ENCODE measurements at regions not wholly inside any gene's neighbourhood (a gene's known extent, or its start where the extent isn't known, plus 50 kb on each side); places are given as distances from the start of the nearest gene placed in this dataset.
A peak's percentile ranks its signal among the peaks of the same experiment; 100 is the strongest.
"Not testable (repeated sequence)": the region's sequence is repeated elsewhere in the genome, so short reads cannot be mapped to it uniquely, and the experiment has no call there.

DNA sequence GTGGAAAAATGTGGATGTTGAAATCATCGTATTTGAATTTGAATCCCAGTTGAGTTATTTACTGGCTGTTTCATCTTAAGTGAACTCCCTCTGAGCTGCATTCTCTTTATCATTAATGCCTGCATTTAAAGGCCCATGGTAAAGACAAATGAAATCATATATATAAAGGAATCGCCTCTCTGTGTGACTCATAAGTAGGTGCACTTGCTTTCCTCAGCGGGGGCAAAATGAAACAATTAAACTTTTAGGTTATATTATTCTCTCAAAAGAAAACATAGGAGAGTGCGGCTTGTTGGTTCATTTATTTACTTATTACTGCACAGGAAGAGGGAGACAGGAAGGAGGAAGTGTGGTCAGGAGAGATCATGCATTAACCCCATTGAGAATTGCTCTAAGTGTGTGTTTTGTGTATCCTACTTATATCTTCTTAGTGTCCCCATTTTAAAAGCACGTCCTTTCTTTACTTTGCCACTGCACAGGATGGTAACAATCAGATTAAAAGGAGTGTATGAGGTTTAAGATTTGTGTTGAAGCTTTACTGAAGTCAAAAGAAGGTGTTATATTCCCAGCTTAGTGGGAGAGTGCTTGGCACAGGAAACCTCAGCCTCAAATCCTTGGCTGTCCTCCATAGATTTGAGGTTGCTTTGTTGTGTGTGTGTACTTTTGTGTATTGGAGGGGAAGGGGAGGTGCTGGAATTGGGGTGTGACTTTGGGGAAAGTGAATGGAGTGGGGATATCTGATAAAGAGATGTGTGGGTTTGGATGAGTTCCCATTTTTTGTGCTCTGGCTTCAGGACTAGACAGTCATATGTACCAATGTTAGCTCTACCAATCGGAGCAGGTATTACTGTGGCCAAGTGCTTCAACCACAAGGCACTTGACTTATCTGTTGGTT is 595.8 kb upstream of the NR2F2 start:
- no peak for DNase-seq

DNA sequence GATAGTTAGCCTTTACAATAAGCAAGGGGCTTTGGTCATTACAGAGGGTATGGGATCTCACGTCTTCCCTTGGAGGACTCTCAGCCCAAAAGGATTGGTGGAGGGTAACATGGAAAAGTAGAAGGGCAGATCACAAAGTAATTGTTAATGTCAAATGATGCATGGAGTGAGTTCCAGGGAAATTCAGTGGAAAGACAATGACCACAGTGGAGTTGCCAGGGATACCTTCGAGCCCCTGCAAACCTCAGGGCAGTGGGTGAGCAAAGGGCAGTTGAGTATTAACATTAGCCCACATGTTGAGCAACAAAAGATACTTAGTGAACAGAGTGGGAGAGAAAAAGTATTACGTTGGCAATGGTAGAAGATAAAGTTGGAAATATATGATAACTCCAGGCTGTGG is 593.4 kb upstream of the NR2F2 start:
- no peak for DNase-seq

DNA sequence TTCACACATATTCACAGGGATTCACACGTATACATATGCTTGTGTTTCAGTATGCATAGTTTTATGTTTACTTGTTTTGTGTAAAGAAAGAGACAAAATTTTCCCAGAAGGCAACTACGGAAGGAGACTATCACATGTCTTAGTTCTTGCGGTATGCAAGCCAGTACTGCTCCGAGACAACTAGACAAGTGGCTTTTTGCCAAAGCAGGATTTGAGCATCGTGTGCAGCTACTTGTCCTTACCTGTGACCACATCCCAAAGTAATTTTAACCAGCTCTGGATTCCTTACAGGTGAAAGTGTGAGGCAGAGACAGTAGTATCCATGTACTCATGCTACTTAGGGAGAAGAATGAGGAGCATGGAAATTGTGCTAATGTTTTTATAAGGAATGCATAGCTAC is 591.4 kb upstream of the NR2F2 start:
- no peak for DNase-seq

DNA sequence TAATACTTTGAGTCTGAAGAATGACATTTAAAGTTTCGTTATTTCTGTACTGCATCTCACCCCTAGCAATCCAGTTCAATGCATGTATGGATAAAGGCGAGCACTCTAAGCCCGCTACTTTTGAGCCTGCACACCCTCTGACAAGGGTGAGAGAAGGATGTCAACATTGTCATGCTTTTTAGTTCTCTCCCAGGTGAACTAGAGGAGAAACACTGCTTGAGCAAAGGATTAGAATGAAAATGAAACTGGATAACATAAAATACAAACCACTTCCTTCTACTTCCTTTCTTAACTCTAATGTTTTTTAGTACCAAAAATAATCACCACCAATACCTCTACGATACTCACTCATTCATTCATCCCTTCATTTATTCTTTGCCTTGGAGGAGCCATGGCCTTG is 588.7 kb upstream of the NR2F2 start:
- DNase-seq: no peak

DNA sequence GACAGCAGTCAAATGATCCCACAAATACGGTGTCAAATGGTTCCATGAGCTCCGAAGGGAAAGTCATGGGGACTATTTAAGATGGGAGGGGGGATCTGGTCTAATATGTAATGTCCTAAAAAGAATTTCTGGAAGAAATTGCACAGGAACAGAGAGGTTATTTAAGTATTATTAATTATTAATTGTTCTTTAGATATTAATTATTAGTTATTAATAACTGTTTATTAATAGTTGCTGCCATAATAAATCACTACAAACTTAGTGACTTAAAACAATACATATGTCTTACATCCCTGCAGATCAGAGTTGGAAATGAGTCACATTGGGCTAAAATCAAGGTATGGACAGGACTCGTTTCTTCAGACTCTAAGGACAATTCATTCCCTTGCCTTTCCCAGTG is 588.2 kb upstream of the NR2F2 start:
- no peak for DNase-seq

DNA sequence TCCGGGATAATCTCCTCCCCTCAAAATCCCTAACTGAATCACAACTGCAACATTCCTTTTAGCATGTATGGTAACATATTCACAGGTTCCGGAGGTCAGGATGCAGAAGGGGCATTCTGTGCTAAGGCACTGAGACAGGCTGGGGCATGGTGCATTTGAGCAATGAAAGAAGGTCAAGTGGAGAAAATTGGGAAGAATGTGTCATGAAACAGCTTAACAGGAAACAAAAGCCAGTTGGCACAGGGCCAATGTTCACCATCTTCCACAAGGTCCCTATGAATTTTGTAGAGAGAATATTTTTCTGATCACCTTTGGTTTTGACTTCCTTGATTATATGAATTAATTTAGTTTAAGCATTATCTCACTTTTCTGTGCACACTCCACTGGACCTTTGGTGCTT is 587.7 kb upstream of the NR2F2 start:
- no peak for DNase-seq

DNA sequence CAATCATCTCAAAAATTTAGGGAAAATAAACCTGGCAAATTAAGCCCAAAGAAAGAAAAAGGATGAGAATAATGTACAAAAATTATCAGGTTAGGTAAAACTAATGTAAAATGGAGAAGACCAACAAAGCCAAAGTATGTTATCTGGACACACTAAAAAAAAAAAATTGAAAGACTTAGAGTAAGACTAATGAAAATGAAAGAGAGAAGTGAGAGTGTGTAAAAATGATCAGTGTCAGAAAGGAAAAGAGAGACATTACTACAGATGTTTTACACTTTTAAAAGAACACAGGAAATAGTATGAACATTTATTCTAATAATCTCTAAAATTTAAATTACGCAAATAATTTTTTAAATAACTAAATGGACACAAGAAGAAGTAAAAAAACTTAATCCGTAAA is 573.3 kb upstream of the NR2F2 start:
- no peak for DNase-seq

DNA sequence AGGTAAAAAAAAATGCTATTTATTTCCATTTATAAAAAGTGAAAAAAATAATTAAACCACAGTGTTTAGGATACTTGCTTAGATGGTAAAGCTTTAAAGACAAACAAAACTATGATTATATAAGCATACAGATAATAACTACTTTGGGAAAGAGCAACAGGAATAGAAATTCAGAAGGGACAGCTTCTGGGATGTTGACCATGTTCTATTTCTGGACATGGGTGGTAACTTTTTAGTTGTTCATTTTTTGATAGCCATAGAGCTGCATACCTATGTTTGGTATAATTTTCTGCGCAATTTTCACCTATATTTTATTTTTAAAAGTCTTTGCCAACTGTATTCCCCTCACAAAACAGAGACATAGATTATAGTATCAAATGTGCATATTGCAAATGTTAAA is 572.0 kb upstream of the NR2F2 start:
- DNase-seq: peak; percentile 24

DNA sequence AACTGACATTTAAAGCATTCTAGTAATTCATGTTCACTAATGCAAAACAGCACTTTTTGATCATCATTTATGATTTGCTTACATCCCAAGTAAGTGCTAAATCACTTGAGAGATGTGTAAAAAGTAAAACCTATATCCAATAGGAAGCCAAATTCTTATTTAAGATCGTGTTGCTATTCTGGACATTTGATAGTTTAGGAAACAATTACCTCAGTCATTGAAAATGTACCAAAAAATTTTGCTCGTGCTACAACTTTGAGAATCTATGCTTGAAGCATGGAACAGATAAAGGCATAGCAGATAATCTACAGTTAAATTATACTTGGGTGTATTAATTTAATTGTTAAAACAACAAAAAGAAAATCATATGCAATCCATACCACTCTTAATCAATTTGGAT is 571.6 kb upstream of the NR2F2 start:
- peak; percentile 38 for DNase-seq

DNA sequence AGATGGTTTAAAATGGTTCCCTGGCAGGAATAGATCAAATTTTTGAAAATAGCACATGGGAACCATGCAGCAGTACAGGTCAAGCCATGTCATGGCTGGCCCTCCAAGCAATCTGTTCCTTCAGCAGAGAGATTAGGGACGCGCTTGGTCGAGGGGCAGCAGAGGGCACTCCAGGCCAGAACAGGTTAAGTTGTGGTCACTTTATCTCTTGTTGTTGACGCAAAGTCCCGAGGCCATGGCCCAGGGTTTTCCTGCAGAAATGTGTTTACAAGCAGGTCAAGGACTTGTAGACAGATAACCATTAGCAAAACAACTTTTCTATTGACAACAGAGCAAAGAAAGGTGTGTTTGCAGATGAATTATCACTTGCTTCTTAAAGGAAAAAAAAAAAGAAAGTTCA is 570.0 kb upstream of the NR2F2 start:
- DNase-seq: no peak

DNA sequence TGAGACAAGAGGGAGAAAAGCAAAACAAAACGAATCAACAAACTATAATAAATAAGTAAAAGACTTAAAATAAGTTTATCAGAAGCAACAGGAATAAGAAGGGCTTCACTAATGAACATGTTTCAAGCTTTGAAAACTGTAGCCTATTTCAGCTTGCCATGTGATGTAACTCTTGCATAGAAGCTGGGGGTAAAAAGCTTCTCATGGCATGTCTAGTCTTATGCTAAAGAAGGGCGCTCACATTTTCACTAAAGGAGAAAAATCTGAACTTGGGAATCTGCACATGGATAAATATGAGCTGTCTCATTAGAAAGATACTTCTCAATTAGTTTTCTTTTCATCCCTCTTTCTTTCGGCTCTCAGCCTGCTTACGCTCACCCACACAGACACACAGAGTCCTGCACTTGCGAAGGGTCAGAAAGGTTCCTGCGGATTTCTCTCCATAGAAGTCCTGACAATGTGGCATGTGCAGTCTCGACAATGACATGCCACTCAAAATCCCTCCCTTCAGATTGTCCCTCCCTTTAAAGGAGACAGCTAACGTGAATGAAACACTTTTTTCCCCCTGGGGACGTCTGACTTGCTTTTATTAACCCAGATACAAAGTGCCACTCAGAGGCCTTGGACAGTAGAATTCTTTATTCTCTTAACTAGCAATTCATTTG is 568.9 kb upstream of the NR2F2 start:
- DNase-seq: no peak

DNA sequence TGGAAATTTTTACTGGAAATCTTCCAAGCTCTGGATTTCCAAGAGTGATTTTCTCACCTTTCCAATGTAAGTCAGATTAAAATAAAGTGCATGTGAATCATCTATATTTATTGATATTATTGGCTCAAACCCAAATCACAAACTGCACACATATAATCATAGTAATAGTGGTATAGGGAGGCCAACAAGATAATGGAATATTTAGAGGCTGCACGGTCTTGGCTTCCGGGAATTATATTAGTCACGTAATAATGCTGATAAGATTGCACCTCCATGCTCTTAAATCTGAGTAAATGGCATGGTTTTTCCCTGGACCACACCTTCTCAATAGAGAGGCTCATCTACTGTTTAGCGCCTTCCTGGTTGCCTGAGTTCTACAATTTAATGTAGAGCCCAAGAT is 567.1 kb upstream of the NR2F2 start:
- no peak for DNase-seq

DNA sequence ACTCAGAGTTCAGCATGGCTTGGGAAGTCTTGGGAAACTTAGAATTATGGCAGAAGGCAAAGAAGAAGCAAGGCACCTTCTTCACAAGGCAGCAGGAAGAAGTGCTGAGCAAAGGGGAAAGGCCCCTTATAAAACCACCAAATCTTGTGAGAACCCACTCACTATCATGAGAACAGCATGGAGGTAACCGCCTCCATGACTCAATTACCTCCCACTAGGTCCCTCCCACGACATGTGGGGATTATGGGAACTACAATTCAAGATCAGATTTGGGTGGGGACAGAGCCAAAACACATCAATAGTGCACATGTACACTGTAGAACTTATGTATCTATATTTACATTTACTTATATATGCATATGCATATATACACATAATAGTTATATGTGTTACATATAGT is 565.3 kb upstream of the NR2F2 start:
- DNase-seq: no peak

DNA sequence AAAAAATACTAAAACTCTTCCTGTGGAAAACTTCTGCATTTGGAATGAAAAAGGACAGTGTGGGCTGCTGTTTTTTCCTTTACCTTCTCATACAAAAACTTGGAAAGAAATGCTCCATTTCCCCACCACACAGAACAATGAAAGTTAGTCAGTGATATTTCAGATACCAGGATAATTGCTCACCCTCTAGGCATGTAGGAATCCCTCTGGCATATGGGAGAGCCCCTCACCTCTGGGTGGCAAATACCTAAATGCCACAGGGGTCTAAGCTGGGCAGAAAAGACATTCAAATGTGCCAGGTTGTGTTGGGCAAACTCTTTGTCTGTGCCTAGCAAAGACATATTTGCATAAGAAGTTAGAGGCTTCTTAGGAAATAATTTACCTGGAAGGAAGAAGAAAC is 560.3 kb upstream of the NR2F2 start:
- no peak for DNase-seq

DNA sequence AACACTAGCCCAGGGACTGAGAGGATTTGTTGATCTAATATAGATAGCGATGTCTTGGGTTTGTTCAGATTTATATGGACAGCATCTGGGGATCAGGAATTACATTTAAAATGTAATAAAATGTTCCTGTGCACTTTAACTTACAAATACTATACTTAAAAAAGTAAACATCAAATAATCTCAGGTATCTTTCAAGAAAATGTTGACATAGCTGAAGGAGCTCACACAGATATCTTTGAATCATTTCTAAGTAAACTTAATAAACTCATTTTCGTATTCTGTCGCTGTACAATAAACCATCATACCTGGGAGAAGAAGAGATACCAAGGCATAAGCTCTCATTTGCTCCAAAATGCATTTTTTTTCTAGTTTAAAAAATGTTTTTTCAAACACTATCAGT is 557.5 kb upstream of the NR2F2 start:
- DNase-seq: no peak

DNA sequence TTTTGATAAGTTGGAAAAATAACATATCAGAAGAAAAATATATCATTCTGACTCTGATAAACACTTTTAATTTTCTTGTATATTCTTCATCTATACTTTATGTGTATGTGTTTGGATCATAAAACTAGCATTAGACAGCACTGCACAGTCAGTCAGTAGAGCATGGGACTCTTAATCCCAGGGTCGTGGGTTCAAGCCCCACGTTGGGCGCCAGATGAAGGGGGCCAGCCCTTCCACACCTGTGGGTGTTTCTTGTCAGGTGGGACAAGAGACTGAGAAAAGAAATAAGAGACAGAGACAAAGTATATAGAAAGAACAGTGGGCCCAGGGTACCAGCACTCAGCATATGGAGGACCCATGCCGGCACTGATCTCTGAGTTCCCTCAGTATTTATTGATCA is 546.0 kb upstream of the NR2F2 start:
- DNase-seq: no peak

DNA sequence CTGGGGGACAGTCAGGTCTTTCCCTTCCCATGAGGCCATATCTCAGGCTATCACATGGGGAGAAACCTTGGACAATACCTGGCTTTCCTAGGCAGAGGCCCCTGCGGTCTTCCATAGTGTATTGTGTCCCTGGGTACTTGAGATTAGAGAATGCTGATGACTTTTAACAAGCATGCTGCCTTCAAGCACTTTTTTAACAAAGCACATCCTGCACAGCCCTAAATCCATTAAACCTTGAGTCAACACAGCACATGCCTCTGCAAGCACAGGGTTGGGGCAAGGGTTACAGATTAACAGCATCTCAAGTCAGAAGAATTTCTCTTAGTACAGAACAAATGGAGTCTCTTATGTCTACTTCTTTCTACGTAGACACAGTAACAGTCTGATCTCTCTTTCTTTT is 545.2 kb upstream of the NR2F2 start:
- not testable (repeated sequence) for DNase-seq

DNA sequence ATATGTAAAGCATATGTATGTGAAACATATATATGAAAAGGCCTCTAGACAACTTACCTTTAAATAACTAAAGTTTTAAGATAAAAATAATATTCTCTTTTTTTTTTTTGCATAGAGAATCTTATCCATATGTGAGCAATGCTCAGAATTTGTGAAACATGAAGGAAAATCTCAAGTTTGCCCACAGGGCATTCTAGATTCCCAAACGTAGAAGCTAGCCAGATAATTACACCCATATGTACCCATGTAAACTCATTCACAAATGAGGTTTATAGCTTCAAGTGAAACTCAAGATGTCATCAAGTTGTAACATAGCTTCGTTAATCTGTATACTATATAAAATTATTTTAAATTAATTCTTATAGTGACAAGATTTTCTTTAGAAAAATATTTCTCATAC is 537.3 kb upstream of the NR2F2 start:
- DNase-seq: no peak

DNA sequence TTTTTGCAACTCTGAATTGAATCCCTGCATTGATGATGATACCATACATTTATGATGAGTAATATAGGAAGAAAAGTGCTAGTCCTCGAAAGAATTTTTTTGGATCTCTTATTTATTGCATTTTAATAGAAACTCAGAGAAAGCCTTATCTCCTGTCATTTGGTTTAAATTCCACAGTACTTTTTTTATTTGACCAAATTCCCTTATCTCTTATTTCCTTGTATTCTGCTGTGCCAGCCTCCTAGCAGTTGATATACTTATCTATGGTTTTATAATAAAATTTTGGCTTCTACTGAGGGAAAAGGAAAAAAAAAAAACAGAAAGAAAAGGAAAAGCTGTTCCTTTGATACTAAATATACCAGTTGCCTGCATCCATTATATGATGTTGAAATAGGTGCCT is 535.1 kb upstream of the NR2F2 start:
- no peak for DNase-seq

DNA sequence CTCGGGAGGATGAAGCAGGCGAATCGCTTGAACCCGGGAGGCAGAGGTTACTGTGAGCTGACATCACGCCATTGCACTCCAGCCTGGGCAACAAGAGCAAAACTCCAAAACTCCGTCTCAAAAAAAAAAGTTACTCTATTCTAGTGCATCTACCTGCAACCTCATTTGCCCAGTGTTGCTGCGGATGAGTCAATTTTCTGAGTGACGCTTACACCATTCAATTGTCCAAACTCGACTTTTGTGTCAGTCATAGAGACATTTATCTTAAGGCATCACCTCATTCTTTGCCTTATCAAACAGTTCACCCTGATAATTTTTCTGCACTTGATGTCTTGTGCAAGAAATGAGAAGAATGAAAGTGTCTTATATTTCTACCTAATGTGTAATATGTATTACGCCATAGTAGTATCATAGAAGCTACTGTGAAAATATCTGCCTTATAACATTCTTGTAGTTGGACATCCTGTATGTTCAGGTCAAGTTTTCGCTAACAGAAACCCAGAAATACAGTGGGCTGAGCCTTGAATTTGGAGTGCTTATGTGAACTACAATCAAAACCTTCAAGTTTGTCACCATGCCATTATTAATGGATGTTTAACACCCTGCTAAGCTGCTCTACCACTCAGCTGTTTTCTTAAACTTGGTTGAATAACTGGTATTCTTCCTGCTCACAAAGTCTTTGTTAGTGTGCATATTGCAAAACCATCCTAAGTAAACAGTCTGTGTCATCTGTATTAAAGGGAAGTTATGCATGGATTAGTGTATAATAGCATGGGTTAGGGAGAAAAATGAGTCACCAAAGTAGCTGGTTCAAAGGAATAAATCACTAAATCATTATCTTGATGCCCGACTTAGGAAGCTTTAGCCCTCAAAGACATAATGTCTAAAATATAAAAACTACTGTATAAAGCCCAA is 531.0 kb upstream of the NR2F2 start:
- no peak for DNase-seq

DNA sequence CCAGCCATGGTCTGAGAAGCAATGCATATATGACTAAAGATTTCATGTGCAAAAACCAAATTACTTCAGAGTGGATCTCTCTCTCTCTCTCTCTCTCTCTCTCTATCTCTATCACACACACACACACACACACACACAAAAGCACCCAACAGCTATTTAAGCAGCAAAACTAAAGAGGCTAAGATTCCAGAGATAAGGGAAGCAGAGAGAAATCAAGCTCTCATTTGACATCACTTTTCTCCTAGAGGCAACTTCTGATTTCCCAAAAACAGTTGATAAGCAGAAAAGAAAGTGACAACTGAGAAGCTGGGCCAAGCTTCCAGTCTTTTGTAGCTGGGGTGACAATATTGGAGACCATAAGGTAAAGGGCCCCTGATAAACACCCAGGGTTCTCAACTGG is 526.0 kb upstream of the NR2F2 start:
- DNase-seq: no peak

DNA sequence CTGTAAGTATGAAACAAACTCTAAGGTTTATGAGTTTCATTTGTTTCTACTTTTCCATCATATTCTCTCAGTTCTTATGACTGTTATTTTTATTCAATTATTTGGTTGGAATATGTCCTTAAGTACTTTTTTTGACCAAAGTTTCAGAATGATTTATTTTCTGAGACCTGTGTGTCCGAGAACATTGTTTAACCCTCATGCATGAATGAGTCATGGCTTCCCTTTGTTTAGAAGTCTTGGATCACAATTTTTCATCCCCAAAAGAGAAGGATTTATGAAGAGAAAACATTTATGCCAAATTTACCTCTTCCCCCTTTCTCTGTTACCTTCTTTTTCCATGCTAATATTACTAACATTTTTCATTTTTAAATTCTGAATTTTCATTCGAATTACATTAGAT is 518.0 kb upstream of the NR2F2 start:
- no peak for DNase-seq

DNA sequence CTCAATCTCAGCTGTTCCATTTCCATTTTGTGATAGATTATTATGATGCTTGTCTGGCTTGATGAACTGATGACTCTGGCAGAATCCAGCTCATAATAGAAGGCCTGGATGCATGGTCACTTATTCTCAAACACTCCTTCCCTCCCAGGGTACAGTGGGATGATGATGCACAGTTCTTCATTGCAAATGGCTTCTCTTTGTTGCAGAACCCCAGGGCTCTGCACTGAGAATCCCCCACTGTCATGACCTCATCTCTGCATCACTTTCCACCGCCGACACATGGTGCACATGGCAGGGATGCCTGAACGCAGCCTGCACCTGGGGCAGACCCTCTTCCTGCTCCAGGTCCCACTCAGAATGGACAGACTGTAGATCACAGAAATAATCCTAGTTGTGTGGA is 515.6 kb upstream of the NR2F2 start:
- no peak for DNase-seq

All from muscle of arm (tissue), 1 donor.